CD4-positive, alpha-beta memory T cell (primary cell): ENCODE measurements at regions not wholly inside any gene's neighbourhood (a gene's known extent, or its start where the extent isn't known, plus 50 kb on each side); places are given as distances from the start of the nearest gene placed in this dataset.

Experiments used
- CTCF ChIA-PET: fragments of 350-600 bp; sonication (Branson Sonifier 250); formaldehyde crosslinking; loops from one replicate; lab custom pipeline; 2021; ENCODE audit warnings: inconsistent platforms; ENCODE audit not compliant: partially characterized antibody; lab: Charles Lee
- POLR2A ChIA-PET: fragments of 350-600 bp; sonication (Branson Sonifier 250); formaldehyde crosslinking; loops from one replicate; lab custom pipeline; 2021; ENCODE audit not compliant: partially characterized antibody; lab: Charles Lee
- DNase-seq, 5 donors: peaks; one replicate each; pipeline versions ENCODE4 v3.0.0 to v3.0.0-alpha.2; 2020 to 2022; ENCODE audit warnings: mixed read lengths in 1 of 5
- H3K27ac ChIP-seq: one replicate; pipeline ENCODE4 v1.7.0; 2013; ENCODE audit warnings: low read depth, low read length
- H3K27me3 ChIP-seq: 2 replicates; pipeline ENCODE4 v1.7.0; 2013; ENCODE audit warnings: mild to moderate bottlenecking, low read length, moderate library complexity; ENCODE audit not compliant: insufficient read depth
- H3K36me3 ChIP-seq: 2 replicates; pipeline ENCODE4 v1.7.0; 2013; ENCODE audit warnings: mild to moderate bottlenecking, low read length, moderate library complexity; ENCODE audit not compliant: insufficient read depth
- H3K4me1 ChIP-seq: 2 replicates; pipeline ENCODE4 v1.7.0; 2013; ENCODE audit warnings: mild to moderate bottlenecking, low read length, moderate library complexity; ENCODE audit not compliant: insufficient read depth
- H3K4me3 ChIP-seq, 2 donors: one replicate each; pipeline ENCODE4 v1.7.0; 2013; ENCODE audit warnings: low read length in 2 of 2, mild to moderate bottlenecking in 1 of 2
- H3K9me3 ChIP-seq, 2 donors: one replicate each; pipeline ENCODE4 v1.7.0; 2013; ENCODE audit warnings: low read length in 2 of 2, control low read depth in 1 of 2; ENCODE audit not compliant: control insufficient read depth in 1 of 2
- H3K27ac Mint-ChIP-seq, 7 donors: one replicate each; pipeline ENCODE4 v1.8.0; 2020 to 2021; ENCODE audit warnings: mixed read lengths in 7 of 7, mild to moderate bottlenecking in 6 of 7, inconsistent platforms in 3 of 7, moderate library complexity in 3 of 7
- H3K27me3 Mint-ChIP-seq, 2 donors: one replicate each; pipeline ENCODE4 v1.8.0; 2020 to 2021; ENCODE audit warnings: mixed read lengths in 2 of 2
- H3K36me3 Mint-ChIP-seq, 2 donors: one replicate each; pipeline ENCODE4 v1.8.0; 2020 to 2021; ENCODE audit warnings: mixed read lengths in 2 of 2, inconsistent platforms in 1 of 2, mild to moderate bottlenecking in 1 of 2
- H3K4me1 Mint-ChIP-seq, 4 donors: one replicate each; pipeline ENCODE4 v1.8.0; 2020 to 2021; ENCODE audit warnings: mixed read lengths in 4 of 4, mild to moderate bottlenecking in 1 of 4
- H3K4me3 Mint-ChIP-seq, 8 donors: one replicate each; pipeline ENCODE4 v1.8.0; 2020 to 2021; ENCODE audit warnings: mixed read lengths in 8 of 8, mild to moderate bottlenecking in 7 of 8, moderate library complexity in 6 of 8, inconsistent platforms in 3 of 8
- H3K9me3 Mint-ChIP-seq, 8 donors: one replicate each; pipeline ENCODE4 v1.8.0; 2020 to 2021; ENCODE audit warnings: mixed read lengths in 8 of 8, mild to moderate bottlenecking in 5 of 8, inconsistent platforms in 3 of 8, moderate library complexity in 1 of 8
- intact Hi-C: fragments of 100-400 bp; cut with micrococcal nuclease; formaldehyde crosslinking; loops from one replicate; pipeline ENCODE4 v1.15.1; 2023

DNA sequence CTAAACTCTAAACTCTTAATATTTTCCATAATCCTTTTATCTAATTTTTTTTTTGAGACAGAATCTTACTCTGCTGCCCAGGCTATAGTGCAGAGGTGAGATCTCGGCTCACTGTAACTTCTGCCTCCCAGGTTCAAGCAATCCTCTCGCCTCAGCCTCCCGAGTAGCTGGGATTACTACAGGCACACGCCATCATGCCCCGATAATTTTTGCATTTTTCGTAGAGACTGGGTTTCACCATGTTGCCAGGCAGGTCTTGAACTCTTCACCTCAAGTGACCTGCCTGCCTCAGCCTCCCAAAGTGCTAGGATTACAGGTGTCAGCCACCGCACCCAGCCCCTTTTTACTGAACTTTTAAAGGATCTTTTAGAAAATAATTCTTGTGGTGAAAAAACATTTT is 110.2 kb upstream of the PHF14 start:
- POLR2A ChIA-PET = no interaction called here

DNA sequence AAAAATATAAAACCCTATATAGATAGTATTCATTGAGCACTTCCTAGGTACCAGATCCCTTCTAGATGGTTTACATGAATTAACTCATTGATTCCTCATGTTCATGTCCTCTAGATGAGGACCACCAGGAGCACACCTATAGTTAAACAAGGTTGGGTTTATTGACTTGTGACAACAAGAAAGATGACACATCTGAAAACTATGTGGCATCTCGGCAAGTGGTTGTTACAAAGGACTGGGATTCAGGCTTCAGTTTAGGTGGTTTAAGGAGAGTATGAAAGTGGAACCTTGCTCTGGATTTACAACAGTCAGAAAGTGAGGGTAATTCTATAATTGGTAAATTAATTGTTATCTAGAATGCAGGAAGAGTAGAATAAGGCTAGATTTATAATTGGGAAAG is 99.0 kb upstream of the PHF14 start:
- no peak overlapping the region for H3K4me3 Mint-ChIP-seq
- no peaks in the 10 kb centered on the region for H3K36me3 Mint-ChIP-seq
- no peak overlapping the region for H3K27ac Mint-ChIP-seq
- ChIA-PET CTCF (no interaction called here), POLR2A (no interaction called here)
- no peak for DNase-seq
- no peaks in the 10 kb centered on the region for H3K9me3 ChIP-seq
- H3K9me3 Mint-ChIP-seq = peaks cover 2 to 15% (median 5%) of the 10 kb centered on the region in 8 donors
- no peak overlapping the region for H3K4me3 ChIP-seq
- no peaks in the 10 kb centered on the region for H3K4me1 ChIP-seq
- no peaks in the 10 kb centered on the region for H3K4me1 Mint-ChIP-seq
- intact Hi-C loops = no loop called here
- H3K27me3 Mint-ChIP-seq = peaks cover 17 to 23% of the 10 kb centered on the region in 2 donors
- no peaks in the 10 kb centered on the region for H3K27me3 ChIP-seq
- no peaks in the 10 kb centered on the region for H3K36me3 ChIP-seq
- no peak overlapping the region for H3K27ac ChIP-seq

More for the DNA sequence above, 110.2 kb upstream of the PHF14 start:
- Mint-ChIP-seq H3K27ac (no peak overlapping the region), H3K36me3 (no peaks in the 10 kb centered on the region), H3K9me3 (no peaks in the 10 kb centered on the region), H3K4me3 (no peak overlapping the region), H3K27me3 (peaks cover 0 to 4% of the 10 kb centered on the region in 2 donors), H3K4me1 (no peaks in the 10 kb centered on the region)
- no peaks in the 10 kb centered on the region for H3K4me1 ChIP-seq
- no peaks in the 10 kb centered on the region for H3K27me3 ChIP-seq
- DNase-seq = no peak
- H3K9me3 ChIP-seq = no peaks in the 10 kb centered on the region
- no peaks in the 10 kb centered on the region for H3K36me3 ChIP-seq
- no peak overlapping the region for H3K27ac ChIP-seq
- intact Hi-C loops = no loop called here
- H3K4me3 ChIP-seq = no peak overlapping the region
- CTCF ChIA-PET = no interaction called here

DNA sequence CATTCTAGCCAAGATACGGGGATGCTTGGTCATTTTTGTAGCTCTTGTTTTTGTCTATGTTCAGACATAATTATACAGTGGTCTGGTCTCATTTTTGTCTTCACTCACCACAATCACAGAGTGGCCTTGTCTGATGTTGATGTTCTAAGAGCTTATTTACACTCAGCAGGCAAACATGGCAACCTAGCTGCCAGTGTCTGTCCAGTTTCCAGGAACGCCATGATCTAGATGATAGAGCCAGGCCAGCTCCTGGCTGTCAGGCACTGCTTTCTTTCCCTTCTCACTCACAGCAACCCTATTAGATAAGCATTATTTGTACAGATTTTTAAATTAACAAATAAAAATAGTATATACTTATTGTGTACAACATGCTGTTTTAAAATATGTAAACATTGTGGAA is 98.6 kb upstream of the PHF14 start:
- POLR2A ChIA-PET = no interaction called here
- H3K4me3 Mint-ChIP-seq = no peak overlapping the region
- H3K9me3 ChIP-seq = no peaks in the 10 kb centered on the region
- H3K27ac ChIP-seq = no peak overlapping the region
- no peaks in the 10 kb centered on the region for H3K36me3 ChIP-seq
- H3K4me1 ChIP-seq = no peaks in the 10 kb centered on the region
- H3K4me1 Mint-ChIP-seq = no peaks in the 10 kb centered on the region
- H3K27me3 ChIP-seq = no peaks in the 10 kb centered on the region
- no peak overlapping the region for H3K4me3 ChIP-seq
- peaks cover 2 to 15% (median 5%) of the 10 kb centered on the region in 8 donors for H3K9me3 Mint-ChIP-seq
- no peak overlapping the region for H3K27ac Mint-ChIP-seq
- no peaks in the 10 kb centered on the region for H3K36me3 Mint-ChIP-seq
- intact Hi-C loops = no loop called here
- CTCF ChIA-PET = no interaction called here
- no peak for DNase-seq
- peaks cover 17 to 23% of the 10 kb centered on the region in 2 donors for H3K27me3 Mint-ChIP-seq

DNA sequence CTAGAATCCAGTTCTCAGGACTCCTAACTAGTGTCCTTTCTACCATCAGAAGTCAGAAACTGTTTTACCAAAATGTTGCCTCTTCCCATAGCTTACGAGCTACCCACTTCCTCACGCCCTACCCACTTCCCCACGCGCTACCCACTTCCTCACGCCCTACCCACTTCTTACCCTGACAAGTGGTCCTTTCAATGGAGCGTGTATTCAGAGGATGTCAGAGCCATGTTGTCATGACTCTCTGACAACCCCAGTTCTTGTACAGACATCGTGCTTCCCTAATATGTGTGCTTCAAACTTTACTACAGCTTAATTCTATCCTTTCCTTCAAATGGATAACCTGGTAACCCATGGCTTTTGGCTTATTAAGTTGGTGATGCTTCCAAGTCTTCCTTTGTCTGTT is 84.8 kb upstream of the PHF14 start:
- H3K4me3 ChIP-seq = no peak overlapping the region

DNA sequence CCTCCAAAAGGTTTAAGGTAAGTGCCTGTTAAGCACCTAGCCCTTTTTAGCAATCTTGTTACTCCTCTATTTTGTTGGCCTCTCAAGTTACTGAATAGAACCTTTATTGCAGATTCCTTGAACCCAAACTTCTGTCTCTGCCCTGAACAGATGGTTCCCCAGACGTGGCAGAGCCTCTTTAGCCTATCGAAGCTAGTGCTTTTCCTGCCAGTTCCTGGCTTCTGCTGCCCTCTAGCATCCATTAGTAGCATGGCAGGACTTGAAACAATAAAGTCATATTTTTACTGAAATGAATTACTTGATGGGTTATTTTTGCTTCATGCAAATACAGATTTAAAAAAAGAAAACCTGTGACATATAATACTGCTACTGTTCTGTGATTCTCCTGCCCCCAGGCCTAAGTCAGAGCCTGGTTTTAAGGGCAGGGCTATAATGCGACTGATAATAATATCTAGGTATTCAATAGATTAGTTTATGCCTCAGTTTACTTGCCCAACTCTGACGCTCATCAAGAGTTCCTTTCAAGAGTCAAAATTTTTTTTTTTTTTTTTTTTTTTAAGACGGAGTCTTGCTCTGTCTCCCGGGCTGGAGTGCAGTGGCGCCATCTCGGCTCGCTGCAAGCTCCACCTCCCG is 84.3 kb upstream of the PHF14 start:
- Mint-ChIP-seq H3K27ac (peak overlapping the region in 3 of 7 donors; percentile 26 to 88 (median 84)), H3K36me3 (no peaks in the 10 kb centered on the region), H3K27me3 (no peaks in the 10 kb centered on the region), H3K4me3 (peak overlapping the region in 7 of 8 donors; percentile 61 to 87 (median 78)), H3K4me1 (peaks cover 8 to 13% (median 11%) of the 10 kb centered on the region in 4 donors), H3K9me3 (no peaks in the 10 kb centered on the region)
- no peaks in the 10 kb centered on the region for H3K36me3 ChIP-seq
- intact Hi-C loops = loop anchor here (2.0 kb wide), 1 partner anchor 323 kb away; no protein-coding TSS in a partner anchor
- CTCF ChIA-PET = interaction anchor here (0.7 to 2.1 kb wide), 10 partner anchors 11 to 671 kb away, joined by 3 to 5 read pairs (median 3); no protein-coding TSS in a partner anchor
- H3K27me3 ChIP-seq = no peaks in the 10 kb centered on the region
- H3K4me3 ChIP-seq = no peak overlapping the region
- peaks cover 10% of the 10 kb centered on the region for H3K4me1 ChIP-seq
- peak; percentile 40 to 48 (median 41) for DNase-seq
- no peak overlapping the region for H3K27ac ChIP-seq
- POLR2A ChIA-PET = no interaction called here
- H3K9me3 ChIP-seq = no peaks in the 10 kb centered on the region

More for the DNA sequence above, 84.8 kb upstream of the PHF14 start:
- no peaks in the 10 kb centered on the region for H3K36me3 ChIP-seq
- H3K27ac ChIP-seq = no peak overlapping the region
- no peaks in the 10 kb centered on the region for H3K9me3 Mint-ChIP-seq
- intact Hi-C loops = loop anchor here (2.0 kb wide), 1 partner anchor 324 kb away; no protein-coding TSS in a partner anchor
- POLR2A ChIA-PET = no interaction called here
- peaks cover 10% of the 10 kb centered on the region for H3K4me1 ChIP-seq
- peaks cover 8 to 13% (median 11%) of the 10 kb centered on the region in 4 donors for H3K4me1 Mint-ChIP-seq
- CTCF ChIA-PET = interaction anchor here (0.7 to 2.1 kb wide), 8 partner anchors 11 to 322 kb away, joined by 3 to 5 read pairs (median 3); no protein-coding TSS in a partner anchor
- H3K27me3 Mint-ChIP-seq = no peaks in the 10 kb centered on the region
- H3K4me3 Mint-ChIP-seq = peak overlapping the region in 7 of 8 donors; percentile 61 to 87 (median 78)
- peak; percentile 25 to 36 (median 26) for DNase-seq
- H3K27me3 ChIP-seq = no peaks in the 10 kb centered on the region
- peak overlapping the region in 1 of 7 donors; percentile 84 for H3K27ac Mint-ChIP-seq
- H3K9me3 ChIP-seq = no peaks in the 10 kb centered on the region
- no peaks in the 10 kb centered on the region for H3K36me3 Mint-ChIP-seq

DNA sequence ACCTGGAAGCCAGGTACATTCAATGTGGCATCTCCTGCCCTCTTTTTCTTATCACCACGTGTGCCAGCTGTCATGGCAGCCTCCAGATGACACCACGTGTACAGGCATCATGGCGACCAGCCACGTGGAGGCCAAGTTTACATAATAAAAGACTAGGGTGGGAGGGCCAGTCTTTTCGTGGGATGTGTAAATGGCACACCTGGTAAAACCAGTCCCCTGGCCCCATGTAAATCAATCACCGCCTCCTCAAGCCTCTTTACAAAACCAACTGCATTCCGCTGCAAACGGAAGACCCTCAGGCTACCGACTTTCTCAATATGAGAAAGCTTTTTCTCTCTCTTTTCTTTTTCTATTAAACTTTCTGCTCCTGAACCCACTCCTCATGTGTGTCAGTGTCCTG is 65.1 kb upstream of the PHF14 start:
- no peak overlapping the region for H3K27ac ChIP-seq
- H3K27me3 Mint-ChIP-seq = peaks cover 5% of the 10 kb centered on the region in 2 donors
- H3K9me3 ChIP-seq = no peaks in the 10 kb centered on the region
- no peak overlapping the region for H3K4me3 Mint-ChIP-seq
- H3K9me3 Mint-ChIP-seq = peaks cover 0 to 6% (median 3%) of the 10 kb centered on the region in 8 donors
- POLR2A ChIA-PET = no interaction called here
- peaks cover 0 to 3% of the 10 kb centered on the region in 2 donors for H3K36me3 Mint-ChIP-seq
- CTCF ChIA-PET = no interaction called here
- no peaks in the 10 kb centered on the region for H3K4me1 ChIP-seq
- no peaks in the 10 kb centered on the region for H3K4me1 Mint-ChIP-seq
- no peaks in the 10 kb centered on the region for H3K36me3 ChIP-seq
- intact Hi-C loops = no loop called here
- no peak overlapping the region for H3K27ac Mint-ChIP-seq
- H3K27me3 ChIP-seq = no peaks in the 10 kb centered on the region
- no peak for DNase-seq
- no peak overlapping the region for H3K4me3 ChIP-seq

DNA sequence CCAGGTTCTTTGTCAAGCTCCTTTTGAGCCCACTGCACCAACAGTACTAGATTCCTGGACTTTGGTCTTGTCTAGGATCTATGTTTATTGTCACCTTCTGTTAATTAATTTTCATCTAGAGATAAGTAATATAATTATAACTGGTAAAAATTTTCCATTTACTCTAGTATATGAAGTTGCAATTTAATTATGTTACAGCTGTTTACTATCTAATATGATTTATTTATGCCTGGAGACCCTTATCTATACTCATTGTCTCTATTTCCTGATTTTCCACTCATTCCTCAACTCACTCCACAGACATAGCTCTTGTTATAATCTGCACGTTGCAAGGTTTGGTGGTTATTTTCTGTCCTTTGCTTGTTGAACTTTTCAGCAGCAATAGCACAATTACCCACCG is 63.2 kb upstream of the PHF14 start:
- Mint-ChIP-seq H3K36me3 (peaks cover 0 to 3% of the 10 kb centered on the region in 2 donors), H3K9me3 (peaks cover 0 to 6% (median 3%) of the 10 kb centered on the region in 8 donors), H3K27ac (no peak overlapping the region), H3K4me1 (no peaks in the 10 kb centered on the region), H3K27me3 (peaks cover 9 to 10% of the 10 kb centered on the region in 2 donors), H3K4me3 (no peak overlapping the region)
- intact Hi-C loops = no loop called here
- Histone ChIP-seq H3K9me3 (no peaks in the 10 kb centered on the region), H3K36me3 (no peaks in the 10 kb centered on the region), H3K4me3 (no peak overlapping the region), H3K27ac (no peak overlapping the region), H3K4me1 (no peaks in the 10 kb centered on the region), H3K27me3 (no peaks in the 10 kb centered on the region)
- CTCF ChIA-PET = no interaction called here
- POLR2A ChIA-PET = no interaction called here
- DNase-seq = no peak
